OCI-LY3 (cell line): ENCODE measurements at regions not wholly inside any gene's neighbourhood (a gene's known extent, or its start where the extent isn't known, plus 50 kb on each side); places are given as distances from the start of the nearest gene placed in this dataset.

Experiments used
- H2AFZ ChIP-seq: fragments of 200-600, 300-600 bp; shearing (Covaris generic); 2 replicates; pipeline ENCODE4 v1.6.0; 2014; ENCODE audit warnings: antibody characterized with exemption, low read depth, low read length
- H3K27ac ChIP-seq: fragments of 200-600, 300-600 bp; sonication (generic); 2 replicates; pipeline ENCODE4 v1.5.1; 2014; ENCODE audit warnings: mild to moderate bottlenecking, low read length, moderate library complexity, mixed read lengths
- H3K27me3 ChIP-seq: fragments of 200-600, 300-600 bp; sonication (generic); 2 replicates; pipeline ENCODE4 v1.6.1; 2014; ENCODE audit warnings: low read depth, low read length, mixed read lengths
- H3K36me3 ChIP-seq: fragments of 200-600, 300-600 bp; sonication (generic); replicated peaks from 2 replicates; pipeline ENCODE3; 2014; ENCODE audit warnings: low read depth, low read length, mixed read lengths
- H3K4me1 ChIP-seq: fragments of 300-600, 200-600 bp; sonication (generic); 2 replicates; pipeline ENCODE4 v1.6.1; 2014; ENCODE audit warnings: low read length, mixed read lengths
- H3K4me2 ChIP-seq: fragments of 200-600, 300-600 bp; sonication (generic); 2 replicates; pipeline ENCODE4 v1.6.1; 2014; ENCODE audit warnings: low read length, mixed read lengths
- H3K4me3 ChIP-seq: fragments of 300-600, 200-600 bp; sonication (generic); 2 replicates; pipeline ENCODE4 v1.5.1; 2014; ENCODE audit warnings: antibody characterized with exemption, mild to moderate bottlenecking, low read length, moderate library complexity
- H3K79me2 ChIP-seq: fragments of 300-600, 200-600 bp; shearing (Covaris generic); 2 replicates; pipeline ENCODE4 v1.6.1; 2014; ENCODE audit warnings: mild to moderate bottlenecking, low read length, mixed read lengths
- H3K9ac ChIP-seq: fragments of 300-600, 200-600 bp; shearing (Covaris generic); 2 replicates; pipeline ENCODE4 v1.6.0; 2014; ENCODE audit warnings: mild to moderate bottlenecking, low read length, moderate library complexity
- H3K9me3 ChIP-seq: fragments of 200-600, 300-600 bp; shearing (Covaris generic); 2 replicates; pipeline ENCODE4 v1.6.1; 2014; ENCODE audit warnings: low read length, mixed read lengths; ENCODE audit not compliant: insufficient read depth
- H4K20me1 ChIP-seq: fragments of 200-600, 300-600 bp; sonication (generic); 2 replicates; pipeline ENCODE4 v1.6.1; 2016; ENCODE audit warnings: low read length, mixed read lengths; ENCODE audit not compliant: insufficient read depth
- EZH2phosphoT487 ChIP-seq: fragments of 200-600 bp; shearing (Covaris generic); IDR thresholded peaks from 2 replicates; pipeline ENCODE4 v1.6.1; 2018; ENCODE audit warnings: antibody characterized with exemption, mixed run types, low read depth
- TF ChIP-seq, protein P1 (sequence below): fragments of 200-600, 300-600 bp; sonication (generic); IDR thresholded peaks from 2 replicates; pipeline ENCODE4 v1.5.1; 2014; ENCODE audit warnings: antibody characterized with exemption, low read length, low read depth

DNA sequence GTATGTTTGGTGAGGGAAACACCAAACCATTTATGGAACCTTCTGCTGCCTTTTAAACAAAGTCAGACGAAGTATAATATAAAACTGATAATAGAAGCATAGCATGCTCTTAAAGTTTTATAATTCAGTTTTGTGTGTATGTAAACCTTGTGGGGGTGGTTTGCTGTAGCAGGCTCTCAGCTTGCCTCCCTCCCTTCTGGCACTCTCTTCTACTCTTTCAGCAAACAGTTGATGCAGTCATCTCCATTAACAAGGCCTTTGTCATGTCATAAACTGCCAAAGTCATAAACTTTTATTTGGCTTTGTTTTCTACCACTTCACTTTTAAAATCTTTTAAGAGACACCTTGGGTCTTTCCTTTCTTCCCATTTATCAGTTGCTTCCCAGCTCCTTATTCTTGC, 448.2 kb upstream of the SETBP1 start:
- Histone ChIP-seq H3K9ac (no peak overlapping the region), H3K27ac (no peak overlapping the region), H4K20me1 (no peaks in the 10 kb centered on the region), H2AFZ (peak overlapping the region; percentile 49), H3K27me3 (no peaks in the 10 kb centered on the region), H3K9me3 (no peaks in the 10 kb centered on the region), H3K36me3 (no peaks in the 10 kb centered on the region), H3K4me3 (no peak overlapping the region), H3K79me2 (no peaks in the 10 kb centered on the region), H3K4me1 (no peaks in the 10 kb centered on the region), H3K4me2 (no peak overlapping the region)
- TF ChIP-seq, protein P1, sequence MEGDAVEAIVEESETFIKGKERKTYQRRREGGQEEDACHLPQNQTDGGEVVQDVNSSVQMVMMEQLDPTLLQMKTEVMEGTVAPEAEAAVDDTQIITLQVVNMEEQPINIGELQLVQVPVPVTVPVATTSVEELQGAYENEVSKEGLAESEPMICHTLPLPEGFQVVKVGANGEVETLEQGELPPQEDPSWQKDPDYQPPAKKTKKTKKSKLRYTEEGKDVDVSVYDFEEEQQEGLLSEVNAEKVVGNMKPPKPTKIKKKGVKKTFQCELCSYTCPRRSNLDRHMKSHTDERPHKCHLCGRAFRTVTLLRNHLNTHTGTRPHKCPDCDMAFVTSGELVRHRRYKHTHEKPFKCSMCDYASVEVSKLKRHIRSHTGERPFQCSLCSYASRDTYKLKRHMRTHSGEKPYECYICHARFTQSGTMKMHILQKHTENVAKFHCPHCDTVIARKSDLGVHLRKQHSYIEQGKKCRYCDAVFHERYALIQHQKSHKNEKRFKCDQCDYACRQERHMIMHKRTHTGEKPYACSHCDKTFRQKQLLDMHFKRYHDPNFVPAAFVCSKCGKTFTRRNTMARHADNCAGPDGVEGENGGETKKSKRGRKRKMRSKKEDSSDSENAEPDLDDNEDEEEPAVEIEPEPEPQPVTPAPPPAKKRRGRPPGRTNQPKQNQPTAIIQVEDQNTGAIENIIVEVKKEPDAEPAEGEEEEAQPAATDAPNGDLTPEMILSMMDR, result no peak

DNA sequence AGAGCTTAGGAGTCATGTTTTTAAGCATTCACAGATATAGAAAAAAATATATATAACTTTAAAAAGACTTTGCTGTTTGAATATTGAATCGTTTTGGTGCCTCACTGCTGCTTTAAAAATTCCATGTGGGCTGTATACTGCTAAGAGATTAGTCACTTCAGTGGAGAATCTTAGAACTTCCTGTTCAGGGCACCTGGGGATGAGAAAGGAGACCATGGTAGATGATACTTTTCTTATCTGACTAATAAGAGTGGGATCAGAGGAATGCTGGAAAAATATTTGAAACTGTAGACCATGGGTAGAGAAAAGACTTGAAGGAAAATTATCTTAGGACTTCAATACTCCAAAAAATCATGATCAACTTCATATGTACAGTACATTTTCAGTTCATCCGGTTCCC, 442.2 kb upstream of the SETBP1 start:
- no peaks in the 10 kb centered on the region for H3K79me2 ChIP-seq
- H2AFZ ChIP-seq, result no peak overlapping the region
- no peaks in the 10 kb centered on the region for H3K36me3 ChIP-seq
- H4K20me1 ChIP-seq, result no peaks in the 10 kb centered on the region
- no peaks in the 10 kb centered on the region for H3K27me3 ChIP-seq
- H3K4me1 ChIP-seq, result no peaks in the 10 kb centered on the region
- no peak overlapping the region for H3K27ac ChIP-seq
- no peak overlapping the region for H3K9ac ChIP-seq
- no peak overlapping the region for H3K4me3 ChIP-seq
- TF ChIP-seq, protein P1, result no peak
- TF ChIP-seq EZH2phosphoT487, result no peak
- H3K9me3 ChIP-seq, result no peaks in the 10 kb centered on the region
- no peak overlapping the region for H3K4me2 ChIP-seq

DNA sequence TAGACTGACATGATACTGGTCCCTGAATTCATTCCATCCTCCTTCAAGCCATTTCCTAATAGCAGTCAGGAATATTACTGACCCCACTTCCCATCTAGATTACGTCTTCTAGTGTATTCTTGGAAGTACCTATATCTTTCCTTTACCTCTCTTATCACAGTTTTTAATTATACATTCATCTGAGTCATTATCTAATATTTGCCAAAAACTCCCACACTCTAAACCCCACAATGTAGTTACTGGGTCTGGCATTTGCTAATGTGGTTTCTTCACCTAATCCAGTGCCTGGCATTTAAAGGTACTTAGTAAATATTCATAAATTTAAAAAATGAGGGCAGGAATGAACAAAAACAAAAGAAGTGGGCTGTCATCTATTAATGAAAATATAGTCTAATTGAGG, 441.8 kb upstream of the SETBP1 start:
- Histone ChIP-seq H3K36me3 (no peaks in the 10 kb centered on the region), H2AFZ (no peak overlapping the region), H3K4me2 (no peak overlapping the region), H3K27me3 (no peaks in the 10 kb centered on the region), H3K9me3 (no peaks in the 10 kb centered on the region), H3K9ac (no peak overlapping the region), H3K79me2 (no peaks in the 10 kb centered on the region), H3K4me3 (no peak overlapping the region), H4K20me1 (no peaks in the 10 kb centered on the region), H3K4me1 (no peaks in the 10 kb centered on the region; the same call in 1 of the 2 replicates), H3K27ac (no peak overlapping the region)
- no peak for TF ChIP-seq EZH2phosphoT487
- TF ChIP-seq, protein P1, result no peak

DNA sequence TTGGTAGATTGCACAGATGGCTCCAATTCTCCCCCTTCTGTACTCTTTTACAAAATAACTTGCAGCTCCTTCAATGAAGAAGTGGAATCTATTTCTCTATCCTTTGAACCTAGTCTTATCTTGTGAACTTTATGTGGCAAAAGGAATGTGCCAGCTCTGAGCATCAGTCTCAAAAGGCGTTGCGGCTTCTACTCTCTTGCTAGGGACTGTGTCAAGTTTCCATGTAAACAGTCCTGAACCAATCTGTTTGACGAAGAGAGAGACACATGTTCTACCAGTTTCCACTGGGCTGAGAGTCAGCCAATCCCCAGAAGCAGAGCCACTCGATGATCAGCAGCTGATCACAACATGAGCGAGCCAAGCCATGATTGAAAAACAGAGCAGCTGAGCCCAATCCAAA, 439.7 kb upstream of the SETBP1 start:
- Histone ChIP-seq H3K27ac (no peak overlapping the region), H3K36me3 (no peaks in the 10 kb centered on the region), H3K4me3 (no peak overlapping the region), H3K9ac (no peak overlapping the region), H3K27me3 (no peaks in the 10 kb centered on the region), H3K4me1 (peaks cover 16% of the 10 kb centered on the region), H3K4me2 (no peak overlapping the region), H2AFZ (no peak overlapping the region), H3K9me3 (no peaks in the 10 kb centered on the region), H4K20me1 (no peaks in the 10 kb centered on the region), H3K79me2 (no peaks in the 10 kb centered on the region)
- no peak for TF ChIP-seq EZH2phosphoT487
- TF ChIP-seq, protein P1, result no peak
